T-helper 1 cell treated with Interleukin-12 subunit alpha and Interleukin-12 subunit beta and Interleukin-4 antibody, amounts not matched to agents 30 ng/mL and 1 ng/mL, for 36 hours (primary cell): ENCODE measurements at regions not wholly inside any gene's neighbourhood (a gene's known extent, or its start where the extent isn't known, plus 50 kb on each side); places are given as distances from the start of the nearest gene placed in this dataset.
"Not testable (repeated sequence)": the region's sequence is repeated elsewhere in the genome, so short reads cannot be mapped to it uniquely, and the experiment has no call there.

Experiments used
- intact Hi-C: fragments of 100-400 bp; cut with micrococcal nuclease; formaldehyde crosslinking; loops from one replicate; pipeline ENCODE4 v1.15.1; 2024

DNA sequence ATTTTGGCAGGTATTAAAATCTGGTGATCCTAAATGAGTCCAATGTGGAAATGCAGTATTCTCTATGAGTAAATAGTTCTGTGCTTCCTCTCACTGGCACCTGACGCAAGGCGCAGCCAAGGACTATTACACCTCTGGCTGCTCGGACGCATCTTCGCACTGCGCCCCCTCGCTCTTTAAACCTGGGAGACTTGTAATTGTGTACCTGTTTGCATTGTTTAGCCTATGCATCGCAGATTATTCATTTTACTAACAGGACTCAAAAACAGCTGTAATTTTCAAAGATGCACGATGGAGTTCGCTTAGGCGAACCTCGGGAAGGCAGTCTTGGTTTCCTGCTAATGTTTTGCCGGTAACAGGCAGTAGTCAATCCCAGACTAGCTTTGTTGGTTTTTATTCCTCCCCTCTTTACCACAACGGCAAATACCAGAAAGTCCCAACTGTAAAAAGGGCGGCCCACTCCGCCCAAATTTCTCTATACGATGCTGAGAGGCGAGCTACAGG is 113.2 kb downstream of the KCNRG start:
- intact Hi-C loops, result loop anchor here (5.0 to 10.0 kb wide), 3 partner anchors 686 to 1564 kb away; partner anchors contain the start of genes CAB39L, FNDC3A and SETDB2

DNA sequence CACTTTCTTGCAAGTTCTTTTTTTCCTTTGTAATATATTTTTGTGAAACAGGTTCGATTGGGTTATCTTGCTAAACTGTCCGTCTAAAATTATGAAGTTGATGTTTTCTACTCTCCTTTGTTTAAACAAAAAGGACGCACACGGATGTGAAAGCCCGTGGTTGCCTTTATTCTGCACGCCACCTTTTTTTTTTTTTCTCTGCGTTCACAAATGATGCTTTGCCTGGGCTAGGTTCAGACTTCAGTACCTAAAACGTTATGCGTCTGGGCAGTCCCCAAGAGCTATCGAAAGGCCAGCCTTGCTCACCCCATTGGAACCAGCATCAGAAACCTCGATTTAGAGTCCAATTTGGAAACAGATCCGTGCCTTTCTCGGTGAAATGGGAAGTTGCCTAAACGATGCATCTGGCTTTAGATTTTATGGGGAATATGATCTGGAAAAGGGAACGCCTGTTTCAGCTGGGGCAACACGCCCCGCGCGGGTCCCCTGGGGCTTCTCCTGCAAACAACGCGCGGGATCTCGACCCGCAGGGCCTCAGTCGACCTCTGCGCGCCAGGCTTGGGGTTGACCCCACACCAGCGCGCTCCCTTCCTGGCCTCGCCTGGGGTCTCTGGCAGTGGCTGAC is 113.9 kb downstream of the KCNRG start:
- intact Hi-C loops, result loop anchor here (5.0 to 10.0 kb wide), 3 partner anchors 687 to 1564 kb away; partner anchors contain the start of genes CAB39L, FNDC3A and SETDB2

DNA sequence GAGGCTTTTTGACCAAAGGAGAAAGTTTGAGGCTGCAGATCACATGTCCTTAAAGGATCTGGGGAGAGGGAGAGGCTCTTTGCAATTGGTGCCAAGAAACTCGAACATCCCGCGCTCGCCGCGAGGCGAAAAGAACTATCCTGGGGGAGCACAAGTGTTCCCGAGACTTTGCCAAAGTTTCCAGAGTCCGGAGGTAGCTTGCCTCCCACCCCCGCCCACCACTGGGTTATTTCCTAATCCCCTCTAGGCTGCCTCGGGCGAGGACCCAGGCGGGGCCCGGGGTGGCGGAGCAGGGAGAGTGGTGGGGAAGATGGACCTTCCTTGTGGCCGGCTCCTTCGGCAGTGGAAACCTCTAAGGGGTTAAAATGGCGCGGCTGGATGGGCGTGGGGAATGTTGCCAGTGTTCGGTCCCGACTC is 114.5 kb downstream of the KCNRG start:
- intact Hi-C loops, result loop anchor here (1.0 to 10.0 kb wide), 4 partner anchors 132 to 1565 kb away; partner anchors contain the start of genes CAB39L, FNDC3A, SETDB2 and TRIM13

DNA sequence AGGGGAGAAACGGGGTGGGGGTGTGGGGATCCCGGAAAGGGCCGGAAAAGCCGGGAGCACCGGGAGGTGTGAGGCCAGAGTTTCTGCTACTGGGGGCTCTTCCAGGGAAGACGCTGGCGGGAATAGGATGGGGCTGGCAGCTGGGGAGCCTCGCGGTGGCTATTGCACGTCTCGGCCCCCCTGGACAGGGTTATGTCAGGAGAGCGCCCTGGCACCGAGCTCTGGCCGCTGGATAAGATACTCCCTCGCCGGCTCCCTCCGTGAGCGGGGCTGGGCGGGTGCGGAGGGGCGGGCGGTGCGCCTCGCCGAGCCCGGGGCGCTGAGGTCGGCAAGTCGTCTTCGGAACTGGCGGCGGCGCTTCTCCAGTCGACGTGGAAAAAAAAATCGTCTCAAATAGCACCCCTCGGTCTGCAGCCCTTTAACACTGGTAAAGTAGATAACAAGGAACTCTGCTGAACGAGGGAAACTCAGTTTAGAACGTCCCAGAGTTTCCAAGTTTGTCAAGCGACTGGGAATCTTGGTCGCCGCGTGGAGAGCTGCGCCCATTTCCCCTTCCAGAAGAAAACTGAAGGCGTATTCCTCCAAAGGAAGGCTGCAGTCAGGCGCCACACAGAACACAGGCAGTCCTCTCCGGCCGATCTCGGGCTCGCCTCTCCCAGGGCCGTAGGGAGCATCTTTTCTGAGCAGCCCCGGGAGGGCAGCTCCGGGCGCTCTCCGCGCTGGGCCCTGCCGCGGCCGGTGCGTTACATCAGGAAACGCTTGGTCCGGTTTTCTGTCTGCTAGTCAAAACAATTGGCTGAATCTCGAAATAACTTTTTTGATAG is 115.1 kb downstream of the KCNRG start:
- intact Hi-C loops, result loop anchor here (1.0 kb wide), 1 partner anchor 133 kb away; the partner anchor contains the start of gene TRIM13

DNA sequence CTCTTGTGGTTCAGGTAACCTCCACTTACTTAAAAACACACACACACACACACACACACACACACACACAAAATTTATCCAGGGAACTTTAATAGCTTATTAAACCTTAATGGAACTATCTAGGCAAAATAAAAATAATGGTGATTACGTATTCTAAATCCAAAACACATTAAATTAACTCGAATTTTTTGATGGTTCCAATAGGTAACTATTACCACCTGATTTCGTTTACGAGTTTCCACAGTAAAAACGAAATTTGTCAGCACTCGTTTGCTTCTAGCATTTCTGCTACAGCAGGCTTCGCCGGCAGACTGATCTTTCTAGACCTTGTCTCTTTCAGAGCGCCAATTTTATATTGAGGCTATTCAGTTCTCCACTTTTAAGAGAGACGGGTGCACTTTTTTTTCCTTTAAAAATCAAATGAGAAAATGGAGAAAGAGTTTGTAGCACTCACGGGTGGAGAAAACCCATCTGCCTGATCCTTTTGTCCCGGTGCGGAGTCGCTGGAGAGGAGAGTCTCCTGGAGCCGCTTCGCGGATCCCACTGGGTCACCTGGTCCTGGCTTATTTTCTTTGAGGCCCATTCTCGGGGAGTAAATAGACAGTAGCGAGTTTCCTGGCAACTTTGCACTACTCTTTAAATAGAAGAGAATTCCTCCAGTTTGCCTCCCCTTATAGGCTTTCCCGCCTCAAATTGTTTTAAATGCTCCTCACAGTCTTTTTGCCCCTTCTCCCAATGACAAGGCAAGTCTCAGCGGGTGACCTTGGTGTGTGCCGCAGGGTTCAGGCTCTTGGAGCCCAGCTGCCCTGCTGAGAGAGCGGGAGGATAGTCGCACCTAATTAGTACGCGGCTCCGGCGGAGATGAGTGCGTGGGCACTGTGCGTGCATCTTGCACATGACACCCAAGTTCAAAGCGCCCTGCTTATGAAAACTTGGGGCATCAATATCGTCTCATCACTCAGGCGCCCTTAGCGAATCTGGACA is 117.0 kb downstream of the KCNRG start:
- intact Hi-C loops, result loop anchor here (1.0 kb wide), 2 partner anchors 9 to 234 kb away; no protein-coding TSS in a partner anchor

DNA sequence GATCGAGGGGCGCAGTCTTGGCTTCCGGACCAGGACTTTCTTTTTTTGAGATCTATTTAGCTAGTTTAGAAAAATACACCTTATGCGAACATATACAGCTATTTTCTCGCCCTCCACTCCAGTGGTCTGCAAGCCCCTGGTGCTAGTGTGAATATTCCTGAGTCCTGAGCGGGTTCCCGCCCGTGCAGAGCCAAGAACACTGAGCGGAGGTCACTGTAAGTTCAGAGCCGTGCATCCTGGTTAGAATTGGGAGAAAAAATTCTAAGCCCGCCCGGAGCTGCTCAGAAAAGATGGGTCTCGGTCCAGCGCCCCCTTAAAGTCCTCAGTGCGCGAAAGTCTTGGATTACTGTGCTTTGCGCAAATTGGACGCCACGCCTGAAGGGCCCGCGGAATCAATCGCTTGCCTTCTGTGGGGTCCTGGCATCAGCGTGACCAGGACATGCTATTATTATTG is 117.7 kb downstream of the KCNRG start:
- intact Hi-C loops, result no loop called here

DNA sequence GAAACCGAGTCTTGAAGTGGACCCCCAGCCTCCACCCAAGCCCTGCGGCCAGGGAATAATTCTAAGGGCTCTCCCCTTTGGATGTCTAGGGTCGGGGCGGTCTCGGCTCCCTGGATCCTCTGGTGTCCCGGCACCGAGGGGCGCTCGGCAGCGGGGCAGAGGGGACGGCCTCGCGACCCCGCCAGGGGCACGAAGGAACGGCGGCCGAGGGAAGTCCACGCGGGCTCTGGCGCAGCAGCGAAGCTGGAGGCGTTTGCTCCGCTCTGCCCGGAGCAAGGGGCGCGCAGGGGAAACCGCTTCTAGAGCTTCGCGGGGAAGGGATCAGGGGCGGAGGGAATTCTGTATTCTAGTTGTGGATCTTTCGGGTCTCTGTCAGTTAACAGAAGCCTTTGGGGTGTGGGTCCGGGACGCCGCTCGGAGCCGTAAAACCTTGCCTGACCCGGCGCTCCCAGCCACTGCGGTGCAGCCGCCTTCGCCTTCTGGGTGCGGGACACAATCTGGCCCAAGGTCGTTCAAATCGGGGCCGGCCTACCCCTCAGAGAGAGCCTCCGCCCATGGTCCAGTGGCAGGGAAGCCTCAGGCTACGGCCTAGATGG is 118.2 kb downstream of the KCNRG start:
- intact Hi-C loops, result no loop called here

DNA sequence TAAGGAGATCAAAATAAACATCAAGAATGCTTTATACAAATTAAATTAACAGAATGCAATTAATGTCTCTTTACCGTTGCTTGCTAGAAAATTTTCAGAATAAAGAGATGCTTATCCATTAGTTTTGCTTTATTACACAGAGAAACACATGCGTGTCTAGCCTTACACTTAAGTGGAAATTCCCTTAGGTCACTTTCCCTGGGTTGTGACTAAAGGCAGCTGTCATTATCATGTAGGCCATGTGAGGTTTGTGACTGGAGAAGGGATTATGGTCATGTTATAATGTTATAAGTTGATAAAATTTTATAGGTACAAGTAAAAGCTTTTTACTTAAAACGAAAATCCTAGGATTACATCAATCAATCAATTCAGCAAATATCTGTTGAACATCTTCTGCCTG is 121.0 kb downstream of the KCNRG start:
- intact Hi-C loops, result no loop called here

DNA sequence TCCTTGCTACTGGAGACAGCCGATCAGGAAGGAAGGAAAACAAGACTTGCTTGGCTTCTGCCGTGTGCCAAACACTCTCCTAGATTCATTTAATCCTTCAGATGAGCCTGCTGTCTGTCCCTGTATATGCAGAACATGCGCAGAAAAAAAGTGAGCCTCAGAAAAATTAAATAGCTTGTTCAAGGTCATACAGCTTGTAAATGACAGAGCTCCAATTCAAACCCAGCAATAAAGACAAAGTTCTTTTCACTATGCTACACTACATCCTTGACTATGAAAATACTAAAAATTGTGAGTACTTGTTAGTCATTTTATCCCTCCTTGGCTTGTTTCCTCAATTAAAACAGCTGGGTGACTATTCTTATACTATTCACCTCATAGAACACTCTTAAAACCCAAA is 121.4 kb downstream of the KCNRG start:
- intact Hi-C loops, result no loop called here

DNA sequence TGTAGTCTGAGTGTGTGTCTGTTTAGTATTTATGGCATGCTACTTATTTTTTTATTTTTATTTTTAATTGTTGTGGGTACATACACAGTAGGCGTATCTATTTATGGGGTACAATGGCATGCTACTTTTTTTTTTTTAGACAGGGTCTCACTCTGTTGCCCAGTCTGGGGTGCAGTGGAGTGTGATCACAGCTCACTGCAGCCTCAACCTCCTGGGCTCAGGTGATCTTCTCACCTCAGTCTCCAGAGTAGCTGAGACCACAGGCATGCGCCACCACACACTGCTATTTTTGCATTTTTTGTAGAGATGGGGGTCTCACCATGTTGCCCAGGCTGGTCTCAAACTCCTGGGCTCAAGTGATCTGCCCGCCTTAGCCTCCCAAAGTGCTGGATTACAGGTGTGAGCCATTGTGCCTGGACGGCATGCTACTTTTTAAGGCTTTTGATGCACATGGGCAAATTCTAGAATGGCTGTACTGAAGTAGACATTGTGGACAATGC is 124.2 kb downstream of the KCNRG start:
- intact Hi-C loops, result not testable (repeated sequence)

DNA sequence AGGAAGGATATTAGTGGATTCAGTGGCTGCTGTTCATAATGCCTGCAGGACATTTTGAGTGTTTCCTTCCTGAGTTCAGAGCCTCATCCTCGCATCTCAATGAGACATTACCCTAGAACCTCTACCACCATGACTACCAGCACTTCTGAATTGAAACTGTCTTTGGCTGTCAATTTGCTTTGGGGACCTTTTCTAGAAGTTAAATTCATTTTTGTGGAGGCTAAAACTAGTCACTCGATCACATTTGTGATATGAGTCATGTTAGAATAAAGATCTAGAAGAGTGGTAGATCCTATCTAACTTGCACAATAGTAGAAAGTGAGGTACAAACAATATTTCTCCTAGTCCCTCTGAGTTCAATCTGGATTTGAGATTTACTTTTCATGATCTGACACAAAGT is 124.9 kb downstream of the KCNRG start:
- intact Hi-C loops, result no loop called here

DNA sequence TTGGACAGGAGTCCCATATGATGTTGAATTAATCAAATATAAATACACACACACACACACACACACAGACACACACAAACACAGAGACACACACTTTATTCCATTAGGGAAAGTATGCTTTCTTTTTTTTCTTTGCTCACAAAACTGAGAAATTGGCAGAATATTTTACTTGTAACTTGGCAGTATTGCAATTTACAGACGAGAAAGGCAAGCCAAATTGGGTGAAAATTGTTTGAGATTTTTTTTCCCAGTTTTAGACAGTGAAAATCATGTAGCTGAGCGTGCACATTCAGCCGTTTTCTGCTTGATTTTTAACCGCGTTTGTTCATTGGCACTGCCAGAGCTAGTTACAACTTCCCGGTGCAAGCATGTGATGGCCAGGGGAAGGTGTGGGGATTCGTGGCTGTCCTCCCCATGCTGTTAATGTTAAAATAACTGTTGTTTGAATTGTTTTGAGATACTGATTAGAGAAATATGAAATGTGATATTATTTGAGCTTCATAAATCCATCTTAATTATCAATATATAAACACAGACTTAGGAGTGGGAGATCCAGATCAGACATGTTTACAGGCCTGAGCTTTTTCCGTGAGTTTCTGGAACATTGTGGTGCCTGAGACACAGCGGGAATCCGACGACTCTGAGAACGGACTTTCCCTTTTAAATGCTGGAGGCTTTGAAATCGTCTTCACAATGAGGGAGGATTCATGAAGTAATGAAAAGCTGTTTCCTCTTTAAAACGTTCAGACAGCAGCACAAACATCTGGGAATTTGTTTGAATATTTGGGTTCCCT is 125.5 kb downstream of the KCNRG start:
- intact Hi-C loops, result no loop called here

DNA sequence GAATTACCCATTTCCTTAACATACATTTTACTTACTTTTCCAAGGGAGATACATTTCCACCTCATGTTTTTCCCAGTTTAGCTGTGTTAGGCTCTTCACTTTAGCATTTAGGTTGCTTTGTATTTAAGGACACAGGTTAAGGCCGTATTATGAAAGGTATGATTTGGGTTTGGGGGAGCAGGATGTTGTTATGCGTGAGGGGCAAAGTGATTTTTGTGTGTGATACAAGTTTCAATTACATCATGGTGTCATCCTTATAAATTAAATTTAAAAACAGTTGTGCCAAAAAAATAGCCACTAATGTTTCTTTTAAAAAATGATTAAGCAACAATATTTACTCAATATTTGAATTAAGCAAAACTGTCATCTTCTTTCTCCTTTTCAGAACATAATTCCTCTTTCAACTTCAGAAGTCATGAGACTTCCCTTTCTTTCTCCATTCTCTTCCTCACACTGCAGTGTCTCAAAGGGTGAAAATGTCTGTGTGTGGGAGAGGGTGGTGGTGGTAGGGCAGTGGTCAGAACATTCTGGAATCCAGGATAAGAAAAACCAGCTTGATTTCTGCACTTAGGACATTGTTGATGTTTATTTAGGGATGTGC is 126.2 kb downstream of the KCNRG start:
- intact Hi-C loops, result no loop called here

DNA sequence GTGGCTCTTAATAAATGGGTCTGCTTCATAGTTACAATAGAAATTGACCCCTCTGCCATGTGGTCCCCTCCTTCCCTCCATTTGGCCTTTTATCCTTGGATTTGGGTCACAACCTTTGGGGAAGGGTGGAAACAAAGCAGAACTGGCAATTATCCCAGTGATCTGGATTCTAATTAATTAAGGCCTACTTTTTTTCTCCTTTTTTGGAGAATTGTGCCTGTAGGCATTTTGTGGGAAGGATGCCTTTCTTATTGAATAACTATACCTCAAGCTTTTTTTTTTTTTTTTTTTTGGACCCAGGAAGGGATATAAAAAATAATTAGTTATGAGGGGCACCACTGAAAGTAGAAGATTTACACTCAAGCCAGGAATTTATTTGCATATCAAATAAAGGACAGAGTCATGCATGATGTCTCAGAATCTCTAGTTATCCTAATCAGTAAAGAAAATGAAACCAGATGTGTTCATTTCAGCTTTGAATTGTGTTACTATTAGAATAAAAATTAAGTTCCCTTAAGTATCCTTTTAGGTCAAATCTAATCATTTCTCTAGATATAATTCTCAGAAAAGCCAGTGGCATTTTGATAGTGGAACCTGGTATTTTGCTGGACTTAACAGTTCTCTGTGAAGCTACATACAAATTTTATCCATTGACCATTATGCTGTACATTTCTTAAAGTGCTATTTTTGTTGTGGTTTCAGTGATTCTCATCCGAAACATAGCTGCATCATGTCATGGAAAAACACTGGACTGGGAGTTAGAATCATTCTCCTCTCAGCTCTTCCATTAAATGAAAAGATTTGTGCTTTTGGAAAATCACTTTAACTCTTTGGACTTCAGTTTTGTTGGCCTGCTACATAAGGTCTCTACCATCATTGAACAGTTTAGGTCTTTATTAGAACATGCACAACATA is 129.3 kb downstream of the KCNRG start:
- intact Hi-C loops, result no loop called here

DNA sequence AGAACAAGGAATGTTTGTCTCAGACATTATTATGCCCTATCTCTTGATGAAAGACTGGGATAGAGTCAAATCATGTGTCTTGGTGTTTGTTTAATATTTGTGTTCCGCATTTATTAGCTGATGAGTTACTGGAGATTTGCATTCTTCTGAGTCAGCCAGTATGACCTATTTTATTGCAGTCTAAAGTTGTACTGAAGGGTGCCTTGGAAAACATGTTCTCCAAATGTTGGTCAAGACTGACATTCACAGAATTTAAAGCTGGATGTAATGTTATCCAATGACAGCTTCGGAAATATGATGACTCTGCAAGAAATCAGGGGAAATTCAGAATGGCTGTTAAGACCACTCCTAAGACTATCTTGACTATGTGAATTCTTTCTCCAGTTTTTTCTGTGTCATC is 134.0 kb downstream of the KCNRG start:
- intact Hi-C loops, result no loop called here

DNA sequence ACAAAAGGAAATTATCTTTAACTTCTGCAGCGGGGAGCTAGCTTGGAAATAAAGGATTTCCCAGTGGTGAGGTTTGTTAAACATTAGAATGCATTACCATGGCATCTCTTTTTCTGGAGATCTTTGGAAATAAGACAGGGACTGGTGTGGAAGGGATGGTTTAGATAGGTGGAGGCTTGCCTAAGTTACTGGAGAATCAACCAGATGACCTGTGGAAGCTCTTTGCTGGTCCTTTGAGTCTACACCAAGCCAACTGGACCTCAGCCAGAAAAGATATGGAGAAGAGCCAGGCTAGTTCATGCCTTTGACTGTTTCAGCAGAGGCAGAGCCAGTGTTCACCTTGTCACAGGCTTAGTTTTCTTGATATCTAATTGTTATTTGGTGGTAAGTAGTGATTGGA is 134.7 kb downstream of the KCNRG start:
- intact Hi-C loops, result no loop called here

DNA sequence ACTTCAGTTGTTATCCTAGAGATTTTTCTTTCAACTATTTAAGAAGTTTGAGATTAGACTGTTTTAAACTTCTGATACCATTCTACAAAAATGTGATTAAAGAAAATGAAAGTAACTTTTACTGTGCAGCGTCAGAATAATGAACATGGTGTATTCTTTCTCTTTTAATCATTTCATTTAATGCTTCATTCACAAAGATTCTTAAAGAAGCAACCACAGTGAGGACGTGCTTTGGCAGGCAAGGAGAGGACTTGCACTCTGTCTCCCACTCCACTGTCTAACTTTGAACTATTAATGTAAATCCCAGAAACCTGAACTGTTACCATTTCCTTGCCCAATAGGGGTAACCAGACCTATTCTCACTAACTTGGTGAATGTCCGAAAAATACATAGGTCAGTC is 137.0 kb downstream of the KCNRG start:
- intact Hi-C loops, result no loop called here

DNA sequence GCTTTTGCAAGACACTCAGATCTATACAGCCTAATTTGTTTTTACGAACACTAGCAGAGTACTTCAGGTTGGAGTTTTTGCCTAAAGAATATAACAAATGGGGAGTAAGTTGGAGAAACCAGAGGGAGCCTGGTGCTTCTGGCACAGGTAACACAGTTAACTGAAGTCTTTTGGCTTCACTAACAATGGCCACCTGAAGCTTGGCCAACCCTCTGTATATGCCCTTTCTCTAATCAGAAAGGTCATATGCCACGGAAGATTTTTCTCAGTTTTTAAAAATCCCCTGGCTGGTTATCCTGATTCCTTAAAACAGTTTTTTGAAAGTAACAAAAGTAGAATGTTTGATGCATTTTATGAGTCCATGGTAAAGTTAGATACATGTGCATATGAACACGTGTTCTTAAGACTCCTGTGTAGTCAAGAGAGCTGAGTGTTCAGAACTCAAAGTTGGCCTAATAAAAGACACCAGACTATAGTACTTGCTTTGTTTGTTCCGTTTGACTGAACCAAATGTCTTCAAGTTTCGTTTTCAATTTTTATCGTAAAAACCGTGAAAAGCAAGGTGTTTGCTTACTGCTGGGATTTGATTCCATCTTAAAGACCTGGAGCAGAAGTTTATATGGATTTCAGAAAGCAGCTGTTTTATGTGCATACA is 137.5 kb downstream of the KCNRG start:
- intact Hi-C loops, result no loop called here
